HFFc6 (cell line): ENCODE measurements at regions not wholly inside any gene's neighbourhood (a gene's known extent, or its start where the extent isn't known, plus 50 kb on each side); places are given as distances from the start of the nearest gene placed in this dataset.

Experiments used
- DNase-seq: peaks from one replicate; pipeline ENCODE4 v3.0.0-alpha.2; 2018
- H3K27ac Mint-ChIP-seq: 2 replicates; pipeline ENCODE4 v1.8.0; 2020; ENCODE audit warnings: mild to moderate bottlenecking, mixed read lengths
- H3K27me3 Mint-ChIP-seq: 2 replicates; pipeline ENCODE4 v1.8.0; 2021; ENCODE audit warnings: mild to moderate bottlenecking, moderate library complexity, mixed read lengths; ENCODE audit not compliant: insufficient read depth
- H3K36me3 Mint-ChIP-seq: 2 replicates; pipeline ENCODE4 v1.8.0; 2021; ENCODE audit warnings: low read depth, mixed read lengths
- H3K4me1 Mint-ChIP-seq: 2 replicates; pipeline ENCODE4 v1.8.0; 2020; ENCODE audit warnings: low read depth, mixed read lengths
- H3K4me3 Mint-ChIP-seq: 2 replicates; pipeline ENCODE4 v1.8.0; 2020; ENCODE audit warnings: mild to moderate bottlenecking, moderate library complexity, mixed read lengths
- H3K9me3 Mint-ChIP-seq: 2 replicates; pipeline ENCODE4 v1.8.0; 2020; ENCODE audit warnings: mild to moderate bottlenecking, mixed read lengths
- CTCF ChIP-seq: fragments of 200-600 bp; sonication (generic); IDR thresholded peaks from 2 replicates; pipeline ENCODE4 v1.5.0; 2021; ENCODE audit warnings: antibody characterized with exemption, mild to moderate bottlenecking

GRCh38 chr17:77320044-77320440 lies 179.3 kb downstream of the SEC14L1 start:
- Mint-ChIP-seq H3K4me1 (peaks cover 67% of the 10 kb centered on the region), H3K27ac (peak overlapping the region; percentile 100), H3K4me3 (peak overlapping the region; percentile 95), H3K27me3 (peaks cover 12% of the 10 kb centered on the region), H3K36me3 (peaks cover 18% of the 10 kb centered on the region), H3K9me3 (no peaks in the 10 kb centered on the region; the same call in 1 of the 2 replicates)
- peak; percentile 50 for DNase-seq
- no peak for TF ChIP-seq CTCF

GRCh38 chr17:77320485-77321256 lies 179.9 kb downstream of the SEC14L1 start:
- Mint-ChIP-seq H3K9me3 (no peaks in the 10 kb centered on the region; the same call in 1 of the 2 replicates), H3K27ac (peak overlapping the region; percentile 100), H3K27me3 (peaks cover 12% of the 10 kb centered on the region), H3K4me1 (peaks cover 70% of the 10 kb centered on the region), H3K4me3 (peak overlapping the region; percentile 95), H3K36me3 (peaks cover 18% of the 10 kb centered on the region)
- DNase-seq, result peak; percentile 70
- no peak for TF ChIP-seq CTCF

DNA sequence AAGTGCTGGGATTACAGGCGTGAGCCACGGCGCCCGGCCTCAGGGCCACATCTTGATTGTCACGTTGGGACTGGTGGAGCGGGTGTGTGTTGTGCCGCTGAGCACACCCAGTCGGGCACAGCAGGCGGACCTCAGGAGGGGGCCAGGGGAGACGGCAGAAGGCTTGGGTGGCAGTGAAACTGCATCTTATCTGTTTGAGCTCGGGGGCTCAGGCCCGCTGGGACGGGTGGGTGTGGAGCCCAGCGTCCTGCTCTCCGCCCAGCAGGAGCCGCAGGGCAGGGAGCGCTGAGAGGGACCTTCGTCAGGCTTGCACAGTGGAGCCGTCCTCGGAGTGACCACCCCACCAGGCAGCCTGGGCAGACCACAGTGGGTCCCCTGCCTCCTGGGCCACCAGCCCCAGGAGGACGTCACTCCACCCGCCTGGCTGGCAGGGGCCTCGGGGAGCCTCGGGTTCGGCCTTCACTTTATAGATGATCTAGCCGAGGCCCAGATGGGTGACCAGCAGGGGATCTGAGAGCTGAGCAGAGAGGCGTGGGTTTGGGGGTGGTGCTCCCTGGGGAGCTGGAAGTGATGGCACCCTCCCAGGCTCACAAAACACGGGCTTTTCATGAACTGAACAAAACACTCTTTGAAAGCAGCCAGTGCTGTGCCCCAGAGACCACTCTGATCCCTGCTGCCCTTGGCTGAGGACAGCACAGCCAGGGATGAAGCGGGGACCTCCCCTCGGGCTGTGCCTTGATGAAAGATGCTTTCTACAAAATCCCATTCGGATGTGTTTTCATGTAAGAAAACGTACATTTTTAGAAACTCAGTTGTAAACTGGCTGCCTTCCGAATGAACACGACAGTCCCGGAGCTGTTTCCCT lies 181.1 kb downstream of the SEC14L1 start:
- peaks cover 69% of the 10 kb centered on the region for H3K4me1 Mint-ChIP-seq
- H3K9me3 Mint-ChIP-seq, result no peaks in the 10 kb centered on the region; the same call in 1 of the 2 replicates
- H3K27me3 Mint-ChIP-seq, result peaks cover 12% of the 10 kb centered on the region
- TF ChIP-seq CTCF, result no peak
- H3K36me3 Mint-ChIP-seq, result peaks cover 18% of the 10 kb centered on the region
- no peak for DNase-seq
- peak overlapping the region; percentile 100 for H3K27ac Mint-ChIP-seq
- H3K4me3 Mint-ChIP-seq, result peak overlapping the region; percentile 95

GRCh38 chr17:77322514-77323412 lies 182.0 kb downstream of the SEC14L1 start:
- Mint-ChIP-seq H3K27me3 (peaks cover 12% of the 10 kb centered on the region), H3K27ac (peak overlapping the region; percentile 100), H3K9me3 (no peaks in the 10 kb centered on the region; the same call in 1 of the 2 replicates), H3K4me1 (peaks cover 66% of the 10 kb centered on the region), H3K36me3 (peaks cover 18% of the 10 kb centered on the region), H3K4me3 (peak overlapping the region; percentile 95)
- DNase-seq, result peak; percentile 98
- TF ChIP-seq CTCF, result no peak
